ENCODE measurements at regions not wholly inside any gene's neighbourhood (a gene's known extent, or its start where the extent isn't known, plus 50 kb on each side); places are given as distances from the start of the nearest gene placed in this dataset.

DNA sequence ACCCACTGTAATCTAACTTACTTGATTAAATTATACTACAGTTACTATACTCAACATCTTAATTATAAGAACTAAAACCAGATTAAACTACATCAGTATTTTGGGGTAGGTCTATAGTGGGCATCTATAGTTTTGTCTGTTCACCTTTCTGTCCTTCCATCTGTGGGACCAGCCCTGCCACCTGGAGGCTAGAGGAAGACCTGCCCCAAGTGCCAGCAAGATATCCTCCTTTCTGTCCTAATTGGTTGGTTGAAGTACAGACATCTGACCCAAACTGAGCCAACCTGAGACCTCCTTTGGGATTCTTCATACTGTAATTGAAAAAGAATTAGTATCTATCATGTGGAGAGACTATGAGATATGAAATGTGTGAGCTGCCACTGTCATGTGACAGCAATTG, 172.2 kb upstream of the TLL1 start:
- no peak for DNase-seq
- ChIA-PET CTCF (no interaction called here), POLR2A (no interaction called here)
- Mint-ChIP-seq H3K4me1 (no peaks in the 10 kb centered on the region), H3K27ac (no peak overlapping the region), H3K27me3 (no peaks in the 10 kb centered on the region), H3K36me3 (ENCODE audit: low read depth) (no peaks in the 10 kb centered on the region), H3K9me3 (no peaks in the 10 kb centered on the region), H3K4me3 (no peak overlapping the region)
- no peak for ATAC-seq (ENCODE audit: low read depth)
- intact Hi-C loops (cut with micrococcal nuclease): no loop called here
- TF ChIP-seq, protein P1, sequence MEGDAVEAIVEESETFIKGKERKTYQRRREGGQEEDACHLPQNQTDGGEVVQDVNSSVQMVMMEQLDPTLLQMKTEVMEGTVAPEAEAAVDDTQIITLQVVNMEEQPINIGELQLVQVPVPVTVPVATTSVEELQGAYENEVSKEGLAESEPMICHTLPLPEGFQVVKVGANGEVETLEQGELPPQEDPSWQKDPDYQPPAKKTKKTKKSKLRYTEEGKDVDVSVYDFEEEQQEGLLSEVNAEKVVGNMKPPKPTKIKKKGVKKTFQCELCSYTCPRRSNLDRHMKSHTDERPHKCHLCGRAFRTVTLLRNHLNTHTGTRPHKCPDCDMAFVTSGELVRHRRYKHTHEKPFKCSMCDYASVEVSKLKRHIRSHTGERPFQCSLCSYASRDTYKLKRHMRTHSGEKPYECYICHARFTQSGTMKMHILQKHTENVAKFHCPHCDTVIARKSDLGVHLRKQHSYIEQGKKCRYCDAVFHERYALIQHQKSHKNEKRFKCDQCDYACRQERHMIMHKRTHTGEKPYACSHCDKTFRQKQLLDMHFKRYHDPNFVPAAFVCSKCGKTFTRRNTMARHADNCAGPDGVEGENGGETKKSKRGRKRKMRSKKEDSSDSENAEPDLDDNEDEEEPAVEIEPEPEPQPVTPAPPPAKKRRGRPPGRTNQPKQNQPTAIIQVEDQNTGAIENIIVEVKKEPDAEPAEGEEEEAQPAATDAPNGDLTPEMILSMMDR (IDR thresholded peaks at IDR 0.05): no peak

DNA sequence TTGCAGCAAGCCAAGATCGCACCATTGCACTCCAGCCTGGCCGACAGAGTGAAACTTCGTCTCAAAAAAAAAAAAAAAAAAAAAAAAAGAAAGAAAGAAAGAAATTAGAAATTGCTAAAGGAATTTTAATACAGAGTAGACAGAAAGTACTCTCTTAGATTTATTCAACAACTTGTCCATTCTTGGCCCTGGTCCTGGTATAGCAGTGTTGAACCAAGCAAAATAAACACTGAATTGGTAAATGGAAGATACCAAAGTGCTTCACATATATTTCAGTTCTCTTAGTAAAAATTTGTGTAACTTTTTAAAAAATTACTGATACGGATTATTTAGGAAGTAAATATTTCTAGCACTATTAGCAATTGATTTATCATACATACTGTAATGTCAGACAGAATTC, 165.9 kb upstream of the TLL1 start:
- H3K9me3 Mint-ChIP-seq: no peaks in the 10 kb centered on the region
- DNase-seq (no peak), ATAC-seq (ENCODE audit: low read depth) (no peak)
- H3K4me1 Mint-ChIP-seq: no peaks in the 10 kb centered on the region
- intact Hi-C loops (cut with micrococcal nuclease): no loop called here
- H3K36me3 Mint-ChIP-seq (ENCODE audit: low read depth): no peaks in the 10 kb centered on the region
- ChIA-PET POLR2A (no interaction called here), CTCF (no interaction called here)
- H3K27me3 Mint-ChIP-seq: no peaks in the 10 kb centered on the region
- TF ChIP-seq, protein P1 (IDR thresholded peaks at IDR 0.05): no peak
- H3K27ac Mint-ChIP-seq: no peak overlapping the region
- no peak overlapping the region for H3K4me3 Mint-ChIP-seq

DNA sequence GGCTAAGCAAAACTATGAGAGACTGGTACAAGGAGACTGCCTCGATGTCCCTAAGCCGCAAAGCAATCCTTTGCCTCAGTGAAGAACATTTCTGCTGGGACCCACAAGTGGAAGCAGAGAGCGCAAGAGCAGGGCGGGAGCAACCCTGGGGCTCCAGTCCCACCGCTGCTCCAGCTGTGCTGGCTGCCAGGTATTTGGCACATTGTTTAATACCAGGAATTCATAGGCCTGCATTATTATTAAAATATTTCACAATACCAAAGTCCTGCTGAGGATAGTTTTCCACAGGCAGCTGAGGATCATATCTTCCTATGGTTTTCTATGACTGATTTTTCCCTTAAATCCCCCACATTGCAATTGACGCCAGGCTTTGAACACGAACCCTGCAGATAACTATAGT, 163.5 kb upstream of the TLL1 start:
- POLR2A ChIA-PET: no interaction called here
- Mint-ChIP-seq H3K36me3 (ENCODE audit: low read depth) (no peaks in the 10 kb centered on the region), H3K27ac (no peak overlapping the region), H3K4me1 (no peaks in the 10 kb centered on the region), H3K27me3 (no peaks in the 10 kb centered on the region), H3K4me3 (no peak overlapping the region), H3K9me3 (no peaks in the 10 kb centered on the region)
- ATAC-seq (ENCODE audit: low read depth): no peak
- TF ChIP-seq, protein P1 (IDR thresholded peaks at IDR 0.05): no peak
- intact Hi-C loops (cut with micrococcal nuclease): no loop called here
- no peak for DNase-seq
- CTCF ChIA-PET: no interaction called here

DNA sequence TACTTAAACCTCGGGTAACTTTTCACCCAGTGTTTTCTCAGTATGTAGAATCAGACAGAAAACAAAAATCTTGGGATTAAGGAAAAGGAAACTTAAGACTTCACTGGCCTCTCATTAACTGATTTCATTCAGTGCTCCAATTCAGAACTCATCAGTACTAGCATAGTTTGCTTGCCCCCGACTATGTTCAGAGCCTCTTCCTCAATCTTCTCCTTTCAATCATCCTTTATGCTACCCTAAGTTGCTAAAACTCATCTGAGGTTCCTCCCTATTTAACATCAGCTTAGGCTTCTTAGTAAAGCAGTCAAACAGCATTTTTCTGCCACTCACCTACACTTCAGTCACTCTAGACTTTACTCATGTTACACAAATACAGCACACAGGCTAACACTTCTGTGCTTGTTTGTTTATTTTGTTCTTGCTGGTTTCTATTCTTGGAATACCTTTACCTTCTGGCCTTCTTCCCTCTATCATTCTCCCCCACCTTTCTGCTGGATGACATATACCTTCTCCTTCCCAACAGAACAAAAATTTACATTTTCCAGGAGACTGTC, 163.0 kb upstream of the TLL1 start:
- TF ChIP-seq, protein P1 (IDR thresholded peaks at IDR 0.05): no peak
- Mint-ChIP-seq H3K4me3 (no peak overlapping the region), H3K4me1 (no peaks in the 10 kb centered on the region), H3K27me3 (no peaks in the 10 kb centered on the region), H3K9me3 (no peaks in the 10 kb centered on the region), H3K36me3 (ENCODE audit: low read depth) (no peaks in the 10 kb centered on the region), H3K27ac (no peak overlapping the region)
- no peak for DNase-seq
- intact Hi-C loops (cut with micrococcal nuclease): no loop called here
- ATAC-seq (ENCODE audit: low read depth): no peak
- ChIA-PET POLR2A (no interaction called here), CTCF (no interaction called here)

DNA sequence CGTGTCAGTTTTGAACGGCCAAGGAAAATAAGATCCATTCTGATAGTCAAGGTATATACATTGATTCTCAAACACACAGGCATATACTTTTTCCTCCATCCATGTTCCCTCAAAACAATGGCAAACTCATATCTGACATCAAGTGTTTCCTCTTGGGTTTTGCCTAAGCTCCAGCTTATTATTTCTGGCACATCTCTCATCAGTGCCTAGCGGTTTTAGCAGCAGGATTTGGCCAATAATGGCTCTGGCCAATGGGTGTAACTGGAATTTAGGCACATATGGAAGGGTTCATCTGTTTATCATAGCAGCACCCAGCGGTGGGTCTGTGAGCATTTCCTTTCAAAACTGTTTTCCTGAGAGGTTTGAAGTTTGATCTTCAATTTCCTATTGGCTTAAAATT, 161.6 kb upstream of the TLL1 start:
- intact Hi-C loops (cut with micrococcal nuclease): no loop called here
- ATAC-seq (ENCODE audit: low read depth) (no peak), DNase-seq (no peak)
- CTCF ChIA-PET: no interaction called here
- Mint-ChIP-seq H3K36me3 (ENCODE audit: low read depth) (no peaks in the 10 kb centered on the region), H3K9me3 (no peaks in the 10 kb centered on the region), H3K27me3 (no peaks in the 10 kb centered on the region), H3K4me1 (no peaks in the 10 kb centered on the region), H3K27ac (no peak overlapping the region), H3K4me3 (no peak overlapping the region)
- TF ChIP-seq, protein P1 (IDR thresholded peaks at IDR 0.05): no peak
- POLR2A ChIA-PET: no interaction called here

Measured in activated B cell treated with CpG ODN at 0.5 μM for 24 hours (primary cell).